ENCODE measurements at regions not wholly inside any gene's neighbourhood (a gene's known extent, or its start where the extent isn't known, plus 50 kb on each side); places are given as distances from the start of the nearest gene placed in this dataset.
"Not testable (repeated sequence)": the region's sequence is repeated elsewhere in the genome, so short reads cannot be mapped to it uniquely, and the experiment has no call there.

DNA sequence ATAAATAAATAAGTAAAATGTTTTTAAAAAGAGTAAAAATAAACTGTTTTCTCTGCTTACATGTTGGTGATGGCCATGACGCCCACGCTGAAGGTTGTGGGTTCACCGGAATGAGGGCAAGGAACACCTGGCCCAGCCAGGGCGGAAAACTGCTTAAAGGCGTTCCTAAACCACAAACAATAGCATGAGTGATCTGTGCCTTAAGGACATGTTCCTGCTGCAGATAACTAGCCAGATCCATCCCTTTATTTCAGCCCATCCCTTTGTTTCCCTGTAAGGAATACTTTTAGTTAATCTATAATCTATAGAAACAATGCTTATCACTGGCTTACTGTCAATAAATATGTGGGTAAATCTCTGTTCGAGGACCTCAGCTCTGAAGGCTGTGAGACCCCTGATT, 63.3 kb upstream of the CEP78 start:
- H3K36me3 ChIP-seq (ENCODE audit: control insufficient read depth, insufficient read depth, low read length); H3K9ac ChIP-seq (ENCODE audit: insufficient read depth, low read length); H3K27ac ChIP-seq (ENCODE audit: insufficient read depth, low read length); H4K20me1 ChIP-seq (ENCODE audit: control insufficient read depth, extremely low read depth, insufficient read depth, low read length); H3K9me3 ChIP-seq (ENCODE audit: control insufficient read depth, insufficient read depth, low read depth, low read length); H3K27me3 ChIP-seq (ENCODE audit: control insufficient read depth, insufficient read depth, low read length); H3K4me2 ChIP-seq (ENCODE audit: extremely low read depth, insufficient read depth, low read length); H2AFZ ChIP-seq (ENCODE audit: low read length); DNase-seq (ENCODE audit: low read depth in 2 of 2); H3K4me1 ChIP-seq (ENCODE audit: control insufficient read depth, extremely low read depth, insufficient read depth, low read length); H3K79me2 ChIP-seq (ENCODE audit: control insufficient read depth, insufficient read depth, low read length); H3K4me3 ChIP-seq (replicated peaks in 1 of 4; ENCODE audit: control extremely low read depth in 1 of 4, insufficient read depth in 1 of 4, low read depth in 3 of 4, low read length in 4 of 4): not testable (repeated sequence)

DNA sequence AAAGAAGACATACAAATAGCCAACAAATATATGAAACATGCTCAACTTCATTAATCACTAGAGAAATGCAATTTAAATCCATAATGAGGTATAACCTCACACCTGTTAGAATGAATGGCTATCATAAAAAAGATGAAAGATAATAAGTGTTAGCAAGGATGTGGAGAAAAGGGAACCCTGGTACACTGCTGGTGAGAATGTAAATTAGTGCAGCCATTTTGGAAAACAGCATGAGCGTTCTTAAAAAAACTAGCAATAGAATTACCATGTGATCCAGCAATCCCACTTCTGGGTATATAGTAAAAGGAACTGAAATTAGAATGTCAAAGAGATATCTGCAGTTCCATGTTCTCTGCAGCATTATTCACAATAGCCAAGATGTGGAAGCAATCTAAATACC, 64.2 kb upstream of the CEP78 start:
- H3K36me3 ChIP-seq (ENCODE audit: control insufficient read depth, insufficient read depth, low read length): no peaks in the 10 kb centered on the region
- H3K9me3 ChIP-seq (ENCODE audit: control insufficient read depth, insufficient read depth, low read depth, low read length): no peaks in the 10 kb centered on the region
- no peak overlapping the region for H2AFZ ChIP-seq (ENCODE audit: low read length)
- no peak overlapping the region for H3K9ac ChIP-seq (ENCODE audit: insufficient read depth, low read length)
- no peak for TF ChIP-seq EZH2 (IDR thresholded peaks at IDR 0.05; ENCODE audit: low read length, missing control alignments)
- TF ChIP-seq, protein P1, sequence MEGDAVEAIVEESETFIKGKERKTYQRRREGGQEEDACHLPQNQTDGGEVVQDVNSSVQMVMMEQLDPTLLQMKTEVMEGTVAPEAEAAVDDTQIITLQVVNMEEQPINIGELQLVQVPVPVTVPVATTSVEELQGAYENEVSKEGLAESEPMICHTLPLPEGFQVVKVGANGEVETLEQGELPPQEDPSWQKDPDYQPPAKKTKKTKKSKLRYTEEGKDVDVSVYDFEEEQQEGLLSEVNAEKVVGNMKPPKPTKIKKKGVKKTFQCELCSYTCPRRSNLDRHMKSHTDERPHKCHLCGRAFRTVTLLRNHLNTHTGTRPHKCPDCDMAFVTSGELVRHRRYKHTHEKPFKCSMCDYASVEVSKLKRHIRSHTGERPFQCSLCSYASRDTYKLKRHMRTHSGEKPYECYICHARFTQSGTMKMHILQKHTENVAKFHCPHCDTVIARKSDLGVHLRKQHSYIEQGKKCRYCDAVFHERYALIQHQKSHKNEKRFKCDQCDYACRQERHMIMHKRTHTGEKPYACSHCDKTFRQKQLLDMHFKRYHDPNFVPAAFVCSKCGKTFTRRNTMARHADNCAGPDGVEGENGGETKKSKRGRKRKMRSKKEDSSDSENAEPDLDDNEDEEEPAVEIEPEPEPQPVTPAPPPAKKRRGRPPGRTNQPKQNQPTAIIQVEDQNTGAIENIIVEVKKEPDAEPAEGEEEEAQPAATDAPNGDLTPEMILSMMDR (conservative IDR thresholded peaks at IDR 0.05 in 1 of 2, IDR thresholded peaks at IDR 0.05 in 1 of 2; ENCODE audit: low read depth in 1 of 2, low read length in 2 of 2): no peak
- no peak overlapping the region for H3K27ac ChIP-seq (ENCODE audit: insufficient read depth, low read length)
- H3K4me1 ChIP-seq (ENCODE audit: control insufficient read depth, extremely low read depth, insufficient read depth, low read length): no peaks in the 10 kb centered on the region
- no peak overlapping the region for H3K4me3 ChIP-seq (replicated peaks in 1 of 4; ENCODE audit: control extremely low read depth in 1 of 4, insufficient read depth in 1 of 4, low read depth in 3 of 4, low read length in 4 of 4)
- H3K4me2 ChIP-seq (ENCODE audit: extremely low read depth, insufficient read depth, low read length): no peak overlapping the region
- no peak for DNase-seq (ENCODE audit: low read depth in 2 of 2)
- no peaks in the 10 kb centered on the region for H3K27me3 ChIP-seq (ENCODE audit: control insufficient read depth, insufficient read depth, low read length)
- H3K79me2 ChIP-seq (ENCODE audit: control insufficient read depth, insufficient read depth, low read length): no peaks in the 10 kb centered on the region
- H4K20me1 ChIP-seq (ENCODE audit: control insufficient read depth, extremely low read depth, insufficient read depth, low read length): no peaks in the 10 kb centered on the region

DNA sequence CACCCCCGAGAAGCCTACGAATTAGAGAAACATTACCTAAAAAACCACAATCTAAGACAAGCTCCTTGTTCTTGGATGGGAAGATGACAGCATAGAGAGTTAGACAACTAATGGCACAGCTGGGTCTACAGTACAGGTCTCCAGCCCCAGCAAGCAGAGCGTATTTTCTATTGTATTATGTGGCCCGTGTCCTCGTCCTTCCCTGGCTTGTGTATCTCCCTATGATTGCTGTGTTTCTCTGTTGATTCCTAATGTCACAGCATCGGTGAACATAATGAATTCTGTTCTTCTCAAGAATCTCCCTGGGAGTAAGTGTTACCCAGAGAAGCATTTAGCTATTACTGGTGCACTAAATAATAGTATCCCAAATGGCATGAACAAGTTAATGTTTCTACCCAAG, 66.8 kb upstream of the CEP78 start:
- Histone ChIP-seq H2AFZ (ENCODE audit: low read length) (no peak overlapping the region), H3K4me3 (replicated peaks in 1 of 4; ENCODE audit: control extremely low read depth in 1 of 4, insufficient read depth in 1 of 4, low read depth in 3 of 4, low read length in 4 of 4) (no peak overlapping the region), H3K9ac (ENCODE audit: insufficient read depth, low read length) (no peak overlapping the region), H3K4me2 (ENCODE audit: extremely low read depth, insufficient read depth, low read length) (no peak overlapping the region), H3K79me2 (ENCODE audit: control insufficient read depth, insufficient read depth, low read length) (no peaks in the 10 kb centered on the region), H3K9me3 (ENCODE audit: control insufficient read depth, insufficient read depth, low read depth, low read length) (no peaks in the 10 kb centered on the region), H4K20me1 (ENCODE audit: control insufficient read depth, extremely low read depth, insufficient read depth, low read length) (no peaks in the 10 kb centered on the region), H3K4me1 (ENCODE audit: control insufficient read depth, extremely low read depth, insufficient read depth, low read length) (no peaks in the 10 kb centered on the region), H3K27me3 (ENCODE audit: control insufficient read depth, insufficient read depth, low read length) (no peaks in the 10 kb centered on the region), H3K36me3 (ENCODE audit: control insufficient read depth, insufficient read depth, low read length) (no peaks in the 10 kb centered on the region), H3K27ac (ENCODE audit: insufficient read depth, low read length) (no peak overlapping the region)
- no peak for TF ChIP-seq EZH2 (IDR thresholded peaks at IDR 0.05; ENCODE audit: low read length, missing control alignments)
- TF ChIP-seq, protein P1 (conservative IDR thresholded peaks at IDR 0.05 in 1 of 2, IDR thresholded peaks at IDR 0.05 in 1 of 2; ENCODE audit: low read depth in 1 of 2, low read length in 2 of 2): no peak
- DNase-seq (ENCODE audit: low read depth in 2 of 2): no peak

DNA sequence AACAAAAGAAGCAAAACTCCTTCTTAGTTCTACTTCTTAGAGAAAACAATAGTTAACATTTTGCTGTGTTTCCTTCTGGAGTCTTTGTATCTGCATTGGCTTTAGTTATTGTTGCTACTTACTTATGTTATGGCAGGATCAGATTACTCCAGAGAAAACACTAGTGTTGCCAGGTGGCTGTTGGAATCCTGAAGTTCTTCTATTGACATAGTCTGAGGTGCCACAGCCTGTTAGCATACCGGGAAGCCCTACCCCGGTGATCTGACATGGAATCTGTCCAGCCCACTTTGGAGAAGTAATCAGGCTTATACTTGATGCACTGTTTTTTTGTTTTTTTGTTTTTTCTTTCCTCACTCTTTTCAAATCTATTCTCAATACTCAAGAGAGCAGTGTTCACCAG, 68.5 kb upstream of the CEP78 start:
- Histone ChIP-seq H3K9ac (ENCODE audit: insufficient read depth, low read length) (no peak overlapping the region), H4K20me1 (ENCODE audit: control insufficient read depth, extremely low read depth, insufficient read depth, low read length) (no peaks in the 10 kb centered on the region), H3K27ac (ENCODE audit: insufficient read depth, low read length) (no peak overlapping the region), H3K79me2 (ENCODE audit: control insufficient read depth, insufficient read depth, low read length) (no peaks in the 10 kb centered on the region), H3K27me3 (ENCODE audit: control insufficient read depth, insufficient read depth, low read length) (no peaks in the 10 kb centered on the region), H3K4me1 (ENCODE audit: control insufficient read depth, extremely low read depth, insufficient read depth, low read length) (no peaks in the 10 kb centered on the region), H2AFZ (ENCODE audit: low read length) (no peak overlapping the region), H3K4me2 (ENCODE audit: extremely low read depth, insufficient read depth, low read length) (no peak overlapping the region), H3K36me3 (ENCODE audit: control insufficient read depth, insufficient read depth, low read length) (no peaks in the 10 kb centered on the region), H3K4me3 (replicated peaks in 1 of 4; ENCODE audit: control extremely low read depth in 1 of 4, insufficient read depth in 1 of 4, low read depth in 3 of 4, low read length in 4 of 4) (no peak overlapping the region), H3K9me3 (ENCODE audit: control insufficient read depth, insufficient read depth, low read depth, low read length) (no peaks in the 10 kb centered on the region)
- peak in 1 of 2 donors; percentile 10 for DNase-seq (ENCODE audit: low read depth in 2 of 2)
- TF ChIP-seq, protein P1 (conservative IDR thresholded peaks at IDR 0.05 in 1 of 2, IDR thresholded peaks at IDR 0.05 in 1 of 2; ENCODE audit: low read depth in 1 of 2, low read length in 2 of 2): no peak
- no peak for TF ChIP-seq EZH2 (IDR thresholded peaks at IDR 0.05; ENCODE audit: low read length, missing control alignments)
